WTC11 (cell line): ENCODE measurements at regions not wholly inside any gene's neighbourhood (a gene's known extent, or its start where the extent isn't known, plus 50 kb on each side); places are given as distances from the start of the nearest gene placed in this dataset.

Experiments used
- ATAC-seq: fragments of 200-7000 bp; cut with Tn5 transposase; 2 replicates; pipeline ENCODE4 v1.10.0; 2021; ENCODE audit warnings: mild to moderate bottlenecking, moderate library complexity
- CTCF ChIA-PET: fragments of 300-600 bp; sonication (Branson Sonifier 250); formaldehyde crosslinking; loops from one replicate; lab custom pipeline; 2021; ENCODE audit warnings: antibody characterized with exemption; lab: Charles Lee
- POLR2A ChIA-PET: fragments of 350-600 bp; sonication (Branson Sonifier 250); formaldehyde crosslinking; loops from one replicate; lab custom pipeline; 2021; ENCODE audit warnings: antibody characterized with exemption; lab: Charles Lee
- DNase-seq: peaks from one replicate; pipeline ENCODE4 v3.0.0; 2021; ENCODE audit warnings: low spot score
- H3K27ac Mint-ChIP-seq: 2 replicates; pipeline ENCODE4 v1.8.0; 2021; ENCODE audit warnings: mixed read lengths
- H3K27me3 Mint-ChIP-seq: 2 replicates; pipeline ENCODE4 v1.8.0; 2021; ENCODE audit warnings: low read depth, mild to moderate bottlenecking, moderate library complexity, mixed read lengths
- H3K36me3 Mint-ChIP-seq: 2 replicates; pipeline ENCODE4 v1.8.0; 2021; ENCODE audit warnings: mixed read lengths
- H3K4me1 Mint-ChIP-seq: 2 replicates; pipeline ENCODE4 v1.8.0; 2022; ENCODE audit warnings: mixed read lengths
- H3K4me3 Mint-ChIP-seq: 2 replicates; pipeline ENCODE4 v1.8.0; 2021; ENCODE audit warnings: mild to moderate bottlenecking, moderate library complexity, mixed read lengths
- H3K9me3 Mint-ChIP-seq: 2 replicates; pipeline ENCODE4 v1.8.0; 2021; ENCODE audit warnings: mixed read lengths
- ATF1 ChIP-seq: sonication (generic); formaldehyde crosslinking; IDR thresholded peaks from 2 replicates; pipeline ENCODE4 v1.8.1; 2023; ENCODE audit warnings: mild to moderate bottlenecking, moderate library complexity, missing genetic modification reagents
- ATF3 ChIP-seq: sonication (generic); formaldehyde crosslinking; conservative IDR thresholded peaks from 2 replicates; pipeline ENCODE4 v1.8.1; 2022; ENCODE audit warnings: mild to moderate bottlenecking, missing genetic modification reagents
- ELF4 ChIP-seq: sonication (generic); formaldehyde crosslinking; IDR thresholded peaks from 2 replicates; pipeline ENCODE4 v1.8.1; 2022; ENCODE audit warnings: low read depth, mild to moderate bottlenecking, moderate library complexity, missing genetic modification reagents
- EMX1 ChIP-seq: fragments of 250-450 bp; sonication (Bioruptor Pico); IDR thresholded peaks from 2 replicates; pipeline ENCODE4 v1.8.0; 2021; ENCODE audit warnings: mild to moderate bottlenecking
- ERG ChIP-seq: fragments of 250-450 bp; sonication (Bioruptor Pico); IDR thresholded peaks from 2 replicates; pipeline ENCODE4 v1.8.0; 2021; ENCODE audit warnings: mild to moderate bottlenecking
- ETV6 ChIP-seq: sonication (generic); formaldehyde crosslinking; IDR thresholded peaks from 2 replicates; pipeline ENCODE4 v1.8.1; 2022; ENCODE audit warnings: mild to moderate bottlenecking, missing genetic modification reagents
- FOXJ3 ChIP-seq: sonication (generic); formaldehyde crosslinking; IDR thresholded peaks from 2 replicates; pipeline ENCODE4 v1.9.0; 2021; ENCODE audit warnings: missing genetic modification reagents, mild to moderate bottlenecking, borderline replicate concordance
- JUN ChIP-seq: sonication (generic); formaldehyde crosslinking; IDR thresholded peaks from 2 replicates; pipeline ENCODE4 v1.8.0; 2023; ENCODE audit warnings: mild to moderate bottlenecking, missing genetic modification reagents
- MAX ChIP-seq: sonication (generic); formaldehyde crosslinking; IDR thresholded peaks from 2 replicates; pipeline ENCODE4 v1.8.0; 2022; ENCODE audit warnings: mild to moderate bottlenecking, missing genetic modification reagents
- MLX ChIP-seq: sonication (generic); formaldehyde crosslinking; IDR thresholded peaks from 2 replicates; pipeline ENCODE4 v1.8.1; 2023; ENCODE audit warnings: mild to moderate bottlenecking, missing genetic modification reagents, moderate library complexity
- MXD4 ChIP-seq: fragments of 250-450 bp; sonication (Bioruptor Pico); IDR thresholded peaks from 2 replicates; pipeline ENCODE4 v1.8.0; 2021; ENCODE audit warnings: mild to moderate bottlenecking, moderate library complexity, borderline replicate concordance
- USF2 ChIP-seq: sonication (generic); formaldehyde crosslinking; IDR thresholded peaks from 2 replicates; pipeline ENCODE4 v1.8.1; 2023; ENCODE audit warnings: mild to moderate bottlenecking, missing genetic modification reagents, moderate library complexity
- ZNF121 ChIP-seq: sonication (generic); formaldehyde crosslinking; IDR thresholded peaks from 2 replicates; pipeline ENCODE4 v1.8.0; 2023; ENCODE audit warnings: missing genetic modification reagents
- ZNF138 ChIP-seq: sonication (generic); formaldehyde crosslinking; conservative IDR thresholded peaks from 2 replicates; pipeline ENCODE4 v1.8.1; 2022; ENCODE audit warnings: mild to moderate bottlenecking, moderate library complexity, missing genetic modification reagents
- ZNF263 ChIP-seq: sonication (generic); formaldehyde crosslinking; IDR thresholded peaks from 2 replicates; pipeline ENCODE4 v1.8.1; 2022; ENCODE audit warnings: low read depth, mild to moderate bottlenecking, moderate library complexity, missing genetic modification reagents
- ZNF423 ChIP-seq: fragments of 250-450 bp; sonication (Bioruptor Pico); IDR thresholded peaks from 2 replicates; pipeline ENCODE4 v2.1.2; 2022; ENCODE audit warnings: mild to moderate bottlenecking, moderate library complexity
- ZNF532 ChIP-seq: fragments of 250-450 bp; sonication (Bioruptor Pico); IDR thresholded peaks from 2 replicates; pipeline ENCODE4 v1.9.0; 2021; ENCODE audit warnings: mild to moderate bottlenecking, borderline replicate concordance
- ZSCAN18 ChIP-seq: fragments of 250-450 bp; sonication (Bioruptor Pico); IDR thresholded peaks from 2 replicates; pipeline ENCODE4 v2.1.2; 2022; ENCODE audit warnings: mild to moderate bottlenecking, moderate library complexity

GRCh38 chr13:68749796-68750195, 1357.8 kb upstream of the ATXN8OS start:
- DNase-seq (no peak), ATAC-seq (no peak)
- Mint-ChIP-seq H3K4me1 (peaks cover 17% of the 10 kb centered on the region), H3K27me3 (no peaks in the 10 kb centered on the region), H3K9me3 (no peaks in the 10 kb centered on the region), H3K27ac (no peak overlapping the region), H3K36me3 (no peaks in the 10 kb centered on the region), H3K4me3 (no peak overlapping the region)
- TF ChIP-seq ELF4 (CRISPR knock-in tag) (no peak), ZNF423 (CRISPR knock-in tag) (no peak), ZNF263 (CRISPR knock-in tag) (no peak), USF2 (CRISPR knock-in tag) (no peak), MLX (CRISPR knock-in tag) (no peak), ETV6 (CRISPR knock-in tag) (no peak), ZNF138 (CRISPR knock-in tag) (no peak), MXD4 (CRISPR knock-in tag) (no peak), ZNF121 (no peak), EMX1 (CRISPR knock-in tag) (no peak), MAX (CRISPR knock-in tag) (no peak), ATF3 (CRISPR knock-in tag) (no peak), FOXJ3 (CRISPR knock-in tag) (no peak), ERG (CRISPR knock-in tag) (no peak), JUN (no peak), ATF1 (CRISPR knock-in tag) (no peak), ZSCAN18 (CRISPR knock-in tag) (no peak), ZNF532 (CRISPR knock-in tag) (no peak)
- CTCF ChIA-PET: no interaction called here
- POLR2A ChIA-PET: no interaction called here
